Lower leg skin (tissue), 3 donors: ENCODE measurements at regions not wholly inside any gene's neighbourhood (a gene's known extent, or its start where the extent isn't known, plus 50 kb on each side); places are given as distances from the start of the nearest gene placed in this dataset.

Experiments
- CTCF ChIP-seq, 3 donors: fragments of 450-650 bp; IDR thresholded peaks; one replicate each; pipeline ENCODE4 v1.5.1; 2016; ENCODE audit warnings: antibody characterized with exemption in 3 of 3, mild to moderate bottlenecking in 3 of 3, moderate library complexity in 2 of 3
- POLR2A ChIP-seq, 2 donors: fragments of 450-650 bp; IDR thresholded peaks; one replicate each; pipeline ENCODE4 v1.6.1; 2016 to 2017; ENCODE audit warnings: antibody characterized with exemption in 2 of 2, mild to moderate bottlenecking in 1 of 2, moderate library complexity in 1 of 2

- TF ChIP-seq CTCF (IDR thresholded peaks at IDR 0.05) = no peak
- TF ChIP-seq POLR2A (IDR thresholded peaks at IDR 0.05) = no peak
Measured at GRCh38 chr2:66888791-66889631, 454.1 kb downstream of the MEIS1 start.
